ENCODE measurements at regions not wholly inside any gene's neighbourhood (a gene's known extent, or its start where the extent isn't known, plus 50 kb on each side); places are given as distances from the start of the nearest gene placed in this dataset.

DNA sequence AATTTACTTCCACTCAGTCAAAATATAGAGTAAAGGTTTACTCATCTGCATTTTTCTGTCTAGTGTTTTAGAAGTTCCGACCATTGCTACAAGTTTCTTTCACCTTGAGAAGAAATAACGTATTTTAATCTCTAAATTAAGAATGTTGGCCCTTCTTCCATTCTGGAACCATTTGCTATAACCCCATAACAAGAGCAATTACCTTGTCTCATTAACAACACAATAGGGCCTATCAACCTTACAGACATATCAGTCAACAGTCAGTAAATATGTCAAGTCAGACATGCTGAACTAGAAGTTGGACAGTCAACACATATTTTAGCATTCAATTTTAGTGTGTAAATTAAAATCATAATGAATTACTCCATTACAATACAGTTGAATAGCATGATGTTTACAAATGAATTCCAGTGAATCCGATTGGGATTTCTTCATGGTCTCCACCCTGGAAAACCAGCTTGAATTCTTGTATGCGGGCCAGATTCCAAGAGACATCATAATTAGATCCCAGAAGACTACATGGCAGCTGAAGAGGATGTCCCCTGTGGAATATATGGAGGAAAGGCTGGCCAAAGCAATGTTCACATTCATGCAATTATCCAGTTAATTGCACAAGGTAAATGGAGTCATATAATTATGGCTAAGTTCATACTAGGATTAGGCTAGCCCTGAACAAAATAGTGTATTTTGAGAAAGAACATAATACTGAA is 196.2 kb upstream of the TARS1 start:
- CTCF ChIA-PET, result interaction anchor here (0.6 kb wide), 1 partner anchor 196 kb away, joined by 3 read pairs; no protein-coding TSS in a partner anchor
- ATAC-seq (no peak), DNase-seq (no peak)
- Histone ChIP-seq H3K36me3 (ENCODE audit: low read depth, low read length) (no peaks in the 10 kb centered on the region), H3K27ac (ENCODE audit: low read length) (no peak overlapping the region), H2AFZ (ENCODE audit: low read length) (no peak overlapping the region), H3K4me1 (ENCODE audit: insufficient read depth, low read length) (no peaks in the 10 kb centered on the region), H3K9ac (ENCODE audit: low read length) (no peak overlapping the region), H4K20me1 (ENCODE audit: low read length) (no peaks in the 10 kb centered on the region), H3K4me3 (ENCODE audit: low read length) (no peak overlapping the region), H3K27me3 (ENCODE audit: low read length) (no peaks in the 10 kb centered on the region), H3K79me2 (ENCODE audit: low read length) (no peaks in the 10 kb centered on the region), H3K4me2 (ENCODE audit: low read length) (no peak overlapping the region), H3F3A (ENCODE audit: low read length, unreplicated experiment) (no peaks in the 10 kb centered on the region), H3K9me3 (ENCODE audit: low read length) (no peaks in the 10 kb centered on the region), H3K9me2 (replicated peaks; ENCODE audit: low read length) (no peaks in the 10 kb centered on the region)
- TF ChIP-seq, protein P1, sequence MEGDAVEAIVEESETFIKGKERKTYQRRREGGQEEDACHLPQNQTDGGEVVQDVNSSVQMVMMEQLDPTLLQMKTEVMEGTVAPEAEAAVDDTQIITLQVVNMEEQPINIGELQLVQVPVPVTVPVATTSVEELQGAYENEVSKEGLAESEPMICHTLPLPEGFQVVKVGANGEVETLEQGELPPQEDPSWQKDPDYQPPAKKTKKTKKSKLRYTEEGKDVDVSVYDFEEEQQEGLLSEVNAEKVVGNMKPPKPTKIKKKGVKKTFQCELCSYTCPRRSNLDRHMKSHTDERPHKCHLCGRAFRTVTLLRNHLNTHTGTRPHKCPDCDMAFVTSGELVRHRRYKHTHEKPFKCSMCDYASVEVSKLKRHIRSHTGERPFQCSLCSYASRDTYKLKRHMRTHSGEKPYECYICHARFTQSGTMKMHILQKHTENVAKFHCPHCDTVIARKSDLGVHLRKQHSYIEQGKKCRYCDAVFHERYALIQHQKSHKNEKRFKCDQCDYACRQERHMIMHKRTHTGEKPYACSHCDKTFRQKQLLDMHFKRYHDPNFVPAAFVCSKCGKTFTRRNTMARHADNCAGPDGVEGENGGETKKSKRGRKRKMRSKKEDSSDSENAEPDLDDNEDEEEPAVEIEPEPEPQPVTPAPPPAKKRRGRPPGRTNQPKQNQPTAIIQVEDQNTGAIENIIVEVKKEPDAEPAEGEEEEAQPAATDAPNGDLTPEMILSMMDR (conservative IDR thresholded peaks at IDR 0.05; ENCODE audit: low read depth, low read length), result no peak
- no peak for TF ChIP-seq EZH2 (IDR thresholded peaks at IDR 0.05; ENCODE audit: low read length, unreplicated experiment)
- TF ChIP-seq EZH2phosphoT487 (IDR thresholded peaks at IDR 0.05; ENCODE audit: borderline replicate concordance, low read length), result no peak
- intact Hi-C loops (cut with micrococcal nuclease), result no loop called here
- POLR2A ChIA-PET (ENCODE audit: unreplicated experiment), result interaction anchor here (0.6 kb wide), 1 partner anchor 68 kb away, joined by 5 read pairs; no protein-coding TSS in a partner anchor
- BruUV-seq (replicated peaks), result no TSS peak

DNA sequence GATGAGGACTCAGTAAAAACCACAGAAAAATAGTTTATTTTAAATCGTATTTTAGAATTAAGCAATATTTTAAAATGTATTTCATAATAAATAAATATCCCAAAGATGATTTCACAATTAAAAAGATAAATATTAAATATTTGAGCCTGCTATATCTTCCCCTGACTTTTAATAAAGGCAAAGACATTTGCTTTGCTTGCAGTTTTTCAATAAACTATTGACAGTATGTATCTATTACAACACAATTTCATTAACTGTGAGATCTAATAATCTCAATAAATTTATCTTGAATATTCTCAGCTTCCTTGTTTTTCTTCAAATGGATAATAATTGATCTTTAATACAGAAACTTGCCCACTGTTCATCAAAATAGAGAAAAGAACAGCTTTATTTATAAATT is 186.2 kb upstream of the TARS1 start:
- no TSS peak for BruUV-seq (replicated peaks)
- Histone ChIP-seq H3K9me3 (ENCODE audit: low read length) (no peaks in the 10 kb centered on the region), H3K9ac (ENCODE audit: low read length) (no peak overlapping the region), H3K4me3 (ENCODE audit: low read length) (no peak overlapping the region), H3K79me2 (ENCODE audit: low read length) (no peaks in the 10 kb centered on the region), H3K36me3 (ENCODE audit: low read depth, low read length) (no peaks in the 10 kb centered on the region), H3K27me3 (ENCODE audit: low read length) (no peaks in the 10 kb centered on the region), H4K20me1 (ENCODE audit: low read length) (no peaks in the 10 kb centered on the region), H3K9me2 (replicated peaks; ENCODE audit: low read length) (no peaks in the 10 kb centered on the region), H3K4me2 (ENCODE audit: low read length) (no peak overlapping the region), H2AFZ (ENCODE audit: low read length) (no peak overlapping the region), H3K4me1 (ENCODE audit: insufficient read depth, low read length) (peaks cover 15% of the 10 kb centered on the region), H3K27ac (ENCODE audit: low read length) (no peak overlapping the region), H3F3A (ENCODE audit: low read length, unreplicated experiment) (no peaks in the 10 kb centered on the region)
- DNase-seq (no peak), ATAC-seq (no peak)
- intact Hi-C loops (cut with micrococcal nuclease), result no loop called here
- CTCF ChIA-PET, result no interaction called here
- TF ChIP-seq EZH2 (IDR thresholded peaks at IDR 0.05; ENCODE audit: low read length, unreplicated experiment), result no peak
- TF ChIP-seq, protein P1 (conservative IDR thresholded peaks at IDR 0.05; ENCODE audit: low read depth, low read length), result no peak
- no peak for TF ChIP-seq EZH2phosphoT487 (IDR thresholded peaks at IDR 0.05; ENCODE audit: borderline replicate concordance, low read length)
- POLR2A ChIA-PET (ENCODE audit: unreplicated experiment), result interaction anchor here (0.7 kb wide), 1 partner anchor 314 kb away, joined by 3 read pairs; no protein-coding TSS in a partner anchor

All from PC-3 (cell line).